SK-N-MC (cell line): ENCODE measurements at regions not wholly inside any gene's neighbourhood (a gene's known extent, or its start where the extent isn't known, plus 50 kb on each side); places are given as distances from the start of the nearest gene placed in this dataset.

Source experiments
- EZH2 ChIP-seq: fragments of 200-600 bp; sonication (generic); IDR thresholded peaks from one replicate; pipeline ENCODE4 v1.6.1; 2017; ENCODE audit warnings: antibody characterized with exemption
- POLR2AphosphoS5 ChIP-seq: IDR thresholded peaks from 2 replicates; pipeline ENCODE4 v1.6.1; 2012; ENCODE audit warnings: mild to moderate bottlenecking, low read depth, low read length, borderline replicate concordance

DNA sequence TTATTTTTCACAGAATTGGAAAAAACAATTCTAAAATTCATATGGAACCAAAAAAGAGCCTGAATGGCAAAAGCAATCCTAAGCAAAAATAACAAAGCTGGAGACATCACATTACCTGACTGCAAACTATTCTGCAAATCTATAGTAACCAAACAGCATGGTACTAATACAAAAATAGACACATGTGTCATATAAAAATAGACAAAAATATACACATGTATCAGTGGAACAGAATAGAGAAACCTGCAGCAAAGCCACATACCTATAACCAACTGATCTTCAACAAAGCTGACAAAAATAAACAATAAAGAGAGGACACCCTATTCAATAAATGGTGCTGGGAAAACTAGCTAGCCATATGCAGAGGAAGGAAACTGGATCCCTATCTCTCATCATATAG lies 259.6 kb downstream of the IGSF11 start:
- TF ChIP-seq POLR2AphosphoS5: no peak
- TF ChIP-seq EZH2: no peak
